Transverse colon (tissue), 4 donors: ENCODE measurements at regions not wholly inside any gene's neighbourhood (a gene's known extent, or its start where the extent isn't known, plus 50 kb on each side); places are given as distances from the start of the nearest gene placed in this dataset.
"Not testable (repeated sequence)": the region's sequence is repeated elsewhere in the genome, so short reads cannot be mapped to it uniquely, and the experiment has no call there.

Source experiments
- DNase-seq: peaks from one replicate; pipeline ENCODE4 v3.0.0-alpha.2; 2019
- H3K27ac ChIP-seq, 4 donors: fragments of 200-600 bp; sonication (generic); 2 replicates each; pipeline ENCODE4 v1.5.1; 2016 to 2018; ENCODE audit warnings: inconsistent platforms in 4 of 4
- H3K27me3 ChIP-seq: fragments of 200-600 bp; sonication (generic); 2 replicates; pipeline ENCODE4 v1.5.1; 2017; ENCODE audit warnings: inconsistent platforms
- H3K36me3 ChIP-seq, 4 donors: fragments of 200-600 bp; sonication (generic); 2 replicates each; pipeline ENCODE4 v1.5.1; 2017 to 2019; ENCODE audit warnings: inconsistent platforms in 4 of 4
- H3K4me1 ChIP-seq, 4 donors: fragments of 200-600 bp; sonication (generic); 2 replicates each; pipeline ENCODE4 v1.5.1; 2017 to 2020; ENCODE audit warnings: inconsistent platforms in 4 of 4
- H3K4me3 ChIP-seq, 4 donors: fragments of 200-600 bp; sonication (generic); 1 replicate in 1 of 4; 2 replicates in 3 of 4; pipeline versions ENCODE4 v1.5.1 to v1.6.1; 2017 to 2019; ENCODE audit warnings: inconsistent platforms in 4 of 4
- H3K9me3 ChIP-seq, 2 donors: fragments of 200-600 bp; sonication (generic); 2 replicates each; pipeline ENCODE4 v1.5.1; 2017 to 2019; ENCODE audit warnings: inconsistent platforms in 2 of 2
- CTCF ChIP-seq, 5 experiments: fragments of 200-600 bp in 3 of 5; fragments of 450-650 bp in 2 of 5; sonication (generic) in 3 of 5; IDR thresholded peaks; 1 replicate in 2 of 5; 2 replicates in 3 of 5; pipeline ENCODE4 v1.5.1; 2016 to 2017; ENCODE audit warnings: antibody characterized with exemption in 5 of 5, inconsistent platforms in 3 of 5, mild to moderate bottlenecking in 2 of 5, moderate library complexity in 1 of 5
- EP300 ChIP-seq: sonication (generic); formaldehyde crosslinking; IDR thresholded peaks from one replicate; pipeline ENCODE4 v1.6.1; 2017; ENCODE audit warnings: antibody characterized with exemption, low read depth
- POLR2A ChIP-seq: fragments of 450-650 bp; IDR thresholded peaks from one replicate; pipeline ENCODE4 v1.6.1; 2016; ENCODE audit warnings: antibody characterized with exemption, mild to moderate bottlenecking, moderate library complexity
- POLR2AphosphoS5 ChIP-seq, 3 donors: sonication (generic); formaldehyde crosslinking; IDR thresholded peaks; one replicate each; pipeline ENCODE4 v1.6.1; 2016; ENCODE audit warnings: antibody characterized with exemption in 3 of 3
- WGBS, 2 donors: methylation state at CpG; one replicate each; pipeline ENCODE4 v1.1.5; 2018; ENCODE audit warnings: low coverage in 1 of 2; 5-methylcytosine and 5-hydroxymethylcytosine counted together
- in situ Hi-C, 4 donors: fragments of 200-750 bp; cut with MboI; loops; one replicate each; pipeline versions ENCODE4 v1.15.0 to v1.15.1; 2017; ENCODE audit warnings: low sequenced_read_pairs in 3 of 4, low pct_ligation_motif_present in 1 of 4, low pct_unique_long_range_greater_than_20kb in 1 of 4
- intact Hi-C: fragments of 100-400 bp; cut with DNase I; formaldehyde crosslinking; loops from one replicate; pipeline ENCODE4 v1.15.1; 2023; ENCODE audit warnings: low total_unique reads

GRCh38 chr12:73991138-73991537 lies 546.5 kb upstream of the ATXN7L3B start:
- 59 to 62% methylated on average over 3 of the region's 3 CpGs for WGBS, 2 donors
- no peaks in the 10 kb centered on the region for H3K4me1 ChIP-seq
- no peaks in the 10 kb centered on the region for H3K27me3 ChIP-seq
- H3K4me3 ChIP-seq: no peak overlapping the region
- in situ Hi-C loops: no loop called here
- intact Hi-C loops: no loop called here
- no peak overlapping the region for H3K27ac ChIP-seq
- H3K36me3 ChIP-seq: no peaks in the 10 kb centered on the region
- peaks cover 0 to 5% of the 10 kb centered on the region in 2 donors for H3K9me3 ChIP-seq
- TF ChIP-seq CTCF (IDR thresholded peaks at IDR 0.05) (no peak), EP300 (no peak), POLR2A (no peak), POLR2AphosphoS5 (IDR thresholded peaks at IDR 0.05) (no peak)
- no peak for DNase-seq

GRCh38 chr12:73998894-73999293 lies 538.7 kb upstream of the ATXN7L3B start:
- 76 to 88% methylated on average over 1 of the region's 1 CpG for WGBS, 2 donors
- in situ Hi-C loops: no loop called here

GRCh38 chr12:74015118-74015517 lies 522.5 kb upstream of the ATXN7L3B start:
- intact Hi-C loops: no loop called here

More at GRCh38 chr12:73998894-73999293, 538.7 kb upstream of the ATXN7L3B start:
- no peak for DNase-seq
- no peaks in the 10 kb centered on the region for H3K36me3 ChIP-seq
- H3K4me3 ChIP-seq: no peak overlapping the region
- intact Hi-C loops: no loop called here
- no peaks in the 10 kb centered on the region for H3K4me1 ChIP-seq
- no peak for TF ChIP-seq EP300
- no peak for TF ChIP-seq POLR2AphosphoS5 (IDR thresholded peaks at IDR 0.05)
- TF ChIP-seq CTCF (IDR thresholded peaks at IDR 0.05): no peak
- no peak for TF ChIP-seq POLR2A
- H3K27ac ChIP-seq: no peak overlapping the region
- no peaks in the 10 kb centered on the region for H3K9me3 ChIP-seq
- H3K27me3 ChIP-seq: no peaks in the 10 kb centered on the region

GRCh38 chr12:74016324-74016723 lies 521.3 kb upstream of the ATXN7L3B start:
- H3K4me1 ChIP-seq, in situ Hi-C loops, DNase-seq, H3K27ac ChIP-seq, intact Hi-C loops, H3K9me3 ChIP-seq, H3K36me3 ChIP-seq, H3K4me3 ChIP-seq, H3K27me3 ChIP-seq: not testable (repeated sequence)
- WGBS, 2 donors: 85 to 100% methylated on average over 3 to 5 of the region's 5 CpGs

More at GRCh38 chr12:74015118-74015517, 522.5 kb upstream of the ATXN7L3B start:
- no peak overlapping the region for H3K4me3 ChIP-seq
- in situ Hi-C loops: no loop called here
- no peaks in the 10 kb centered on the region for H3K9me3 ChIP-seq
- 88 to 90% methylated on average over 3 to 5 of the region's 5 CpGs for WGBS, 2 donors
- H3K36me3 ChIP-seq: no peaks in the 10 kb centered on the region
- H3K4me1 ChIP-seq: no peaks in the 10 kb centered on the region
- no peak for DNase-seq
- no peak overlapping the region for H3K27ac ChIP-seq
- no peaks in the 10 kb centered on the region for H3K27me3 ChIP-seq
- TF ChIP-seq CTCF (IDR thresholded peaks at IDR 0.05): no peak
- no peak for TF ChIP-seq POLR2AphosphoS5 (IDR thresholded peaks at IDR 0.05)
- TF ChIP-seq POLR2A: no peak
- TF ChIP-seq EP300: no peak

- H3K9me3 ChIP-seq: no peaks in the 10 kb centered on the region
- DNase-seq: no peak
- in situ Hi-C loops (no loop called here), intact Hi-C loops (no loop called here)
- 56 to 73% methylated on average over 1 of the region's 1 CpG for WGBS, 2 donors
- TF ChIP-seq CTCF (IDR thresholded peaks at IDR 0.05) (no peak), EP300 (no peak), POLR2A (no peak), POLR2AphosphoS5 (IDR thresholded peaks at IDR 0.05) (no peak)
- no peak overlapping the region for H3K27ac ChIP-seq
- H3K4me3 ChIP-seq: no peak overlapping the region
- no peaks in the 10 kb centered on the region for H3K4me1 ChIP-seq
- H3K27me3 ChIP-seq: no peaks in the 10 kb centered on the region
- no peaks in the 10 kb centered on the region for H3K36me3 ChIP-seq
These were observed 518.8 kb upstream of the ATXN7L3B start for GRCh38 chr12:74018849-74019248.
